SKM-1 treated with dmso at 0.1 percent for 144 hours (cell line): ENCODE measurements at regions not wholly inside any gene's neighbourhood (a gene's known extent, or its start where the extent isn't known, plus 50 kb on each side); places are given as distances from the start of the nearest gene placed in this dataset.

ENCODE experiments used
- DNase-seq: peaks from one replicate; lab custom pipeline; 2025; ENCODE audit not compliant: unreplicated experiment; lab: John Stamatoyannopoulos, UW

DNA sequence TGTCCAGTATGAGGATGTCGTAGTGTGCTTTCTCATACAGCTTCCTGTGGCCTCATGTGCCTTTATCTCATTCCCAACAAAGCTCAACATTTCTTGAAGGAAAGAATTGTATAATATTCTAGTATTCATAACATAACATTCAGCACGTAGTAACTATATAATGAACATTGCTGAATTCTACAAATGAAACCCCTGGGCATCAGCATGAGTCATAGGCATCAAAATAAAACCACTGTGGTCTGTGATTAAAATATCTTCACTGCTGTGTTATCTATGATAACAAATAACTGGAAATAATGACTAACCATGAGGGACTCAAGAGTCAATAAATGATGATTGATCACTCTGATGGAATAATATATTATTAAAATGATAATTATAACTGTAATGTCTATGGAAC lies 255.2 kb downstream of the EMP1 start:
- no peak for DNase-seq

GRCh38 chr12:13450231-13451080 lies 253.9 kb downstream of the EMP1 start:
- DNase-seq: no peak

- DNase-seq: no peak
These were observed 247.6 kb downstream of the EMP1 start for GRCh38 chr12:13444076-13444475.

DNA sequence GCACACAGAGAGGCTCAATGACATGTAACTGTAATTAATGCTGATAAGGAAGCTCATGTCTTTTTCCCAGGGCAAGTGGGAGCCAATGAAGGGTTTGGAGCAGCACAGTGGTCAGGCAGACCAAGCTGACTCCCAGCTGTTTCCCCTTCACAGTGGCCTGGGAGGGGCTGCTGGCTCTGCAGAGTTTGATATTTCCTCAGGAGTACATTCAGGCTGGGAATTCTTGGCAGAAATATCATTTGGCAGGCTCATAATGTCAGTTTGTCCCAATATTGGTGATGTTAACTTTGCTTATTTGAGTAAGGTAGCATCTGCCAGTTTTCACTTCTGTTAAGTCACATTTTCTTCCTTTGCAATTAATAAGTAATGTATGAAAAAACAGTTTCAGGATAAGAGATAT lies 247.0 kb downstream of the EMP1 start:
- DNase-seq: no peak

GRCh38 chr12:13443028-13443427 lies 246.5 kb downstream of the EMP1 start:
- no peak for DNase-seq

DNA sequence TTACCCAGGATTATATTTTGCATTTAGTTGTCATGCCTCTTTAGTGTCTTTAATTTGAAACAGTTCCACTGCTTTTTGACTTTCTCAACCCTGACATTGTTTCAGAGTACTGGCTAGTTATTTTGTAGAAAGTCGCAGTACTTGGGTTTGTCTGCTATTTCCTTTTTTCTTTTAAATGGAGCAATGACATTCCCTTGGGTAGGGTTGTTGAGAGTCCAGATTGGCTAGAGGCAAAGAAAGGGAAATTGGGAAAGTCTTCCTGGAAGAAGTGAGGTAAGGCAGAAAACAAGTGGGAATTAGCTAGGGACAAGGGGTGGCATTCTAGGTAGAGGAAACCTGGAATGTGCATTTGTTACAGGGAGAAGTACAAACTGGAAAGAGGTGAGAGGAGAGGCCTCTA lies 245.9 kb downstream of the EMP1 start:
- no peak for DNase-seq

DNA sequence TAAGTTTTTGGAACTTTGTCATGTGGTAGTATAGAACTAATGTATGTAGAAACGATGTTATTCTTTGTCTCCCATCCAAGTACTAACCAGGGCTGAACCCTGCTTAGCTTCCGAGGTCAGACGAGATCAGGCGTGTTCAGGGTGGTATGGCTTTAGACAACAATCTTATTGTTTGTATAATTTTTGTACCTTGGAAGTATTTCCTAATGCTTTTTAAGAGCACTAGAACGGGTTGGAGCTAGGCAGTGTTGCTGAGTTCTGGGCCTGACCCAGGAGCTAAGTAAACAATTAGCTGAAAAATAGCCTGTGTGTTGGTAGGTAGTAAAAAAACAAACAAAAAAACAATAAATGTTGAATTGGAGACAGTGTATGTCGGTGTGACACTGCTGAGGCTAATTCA lies 244.3 kb downstream of the EMP1 start:
- DNase-seq: no peak

GRCh38 chr12:13437541-13437940 lies 241.0 kb downstream of the EMP1 start:
- no peak for DNase-seq

GRCh38 chr12:13436696-13437391 lies 240.3 kb downstream of the EMP1 start:
- DNase-seq: no peak

GRCh38 chr12:13436182-13436581 lies 239.7 kb downstream of the EMP1 start:
- DNase-seq: no peak

- no peak for DNase-seq
These were observed 238.9 kb downstream of the EMP1 start for GRCh38 chr12:13435235-13435933.

- DNase-seq: no peak
These were observed 237.2 kb downstream of the EMP1 start for GRCh38 chr12:13433768-13434167.

DNA sequence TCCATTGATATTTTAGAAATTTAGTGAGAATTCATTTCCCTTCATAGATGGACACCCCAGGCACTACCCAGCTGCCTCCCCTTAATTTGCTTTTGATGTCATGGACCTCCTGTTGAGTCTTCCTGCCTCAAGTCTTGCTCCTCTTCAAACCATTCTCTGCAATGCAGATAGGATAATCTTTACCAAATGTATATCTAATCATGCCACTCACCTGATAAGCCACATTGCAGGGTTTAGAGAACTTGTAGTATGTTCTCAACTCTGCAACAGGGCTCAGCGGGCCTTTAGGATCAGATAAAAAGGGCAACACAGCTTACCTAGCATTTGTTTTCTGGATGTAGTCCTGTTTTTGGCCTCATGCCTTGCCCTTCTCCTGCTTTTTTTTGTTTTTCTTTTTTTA lies 234.5 kb downstream of the EMP1 start:
- DNase-seq: no peak

- DNase-seq: no peak
These were observed 232.2 kb downstream of the EMP1 start for GRCh38 chr12:13428538-13429265.

GRCh38 chr12:13425766-13426165 lies 229.2 kb downstream of the EMP1 start:
- no peak for DNase-seq

DNA sequence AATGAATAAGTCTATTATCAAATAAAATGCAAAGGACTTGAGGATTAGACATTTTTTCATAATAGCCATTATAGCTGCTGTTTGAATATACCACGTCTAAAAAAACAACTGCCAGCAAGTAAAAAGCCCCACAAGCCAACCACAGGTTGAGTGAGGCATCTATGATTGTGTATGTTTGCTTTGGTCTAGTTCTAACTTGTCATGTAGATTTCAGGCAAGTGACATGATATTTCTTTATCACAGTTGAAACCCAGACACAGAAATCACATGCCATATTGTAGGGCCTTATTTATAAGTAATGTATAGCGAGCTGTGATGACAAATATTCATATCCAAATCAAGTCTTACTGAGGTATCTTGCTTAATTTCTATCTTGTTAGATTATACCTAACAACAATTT lies 225.8 kb downstream of the EMP1 start:
- DNase-seq: no peak

DNA sequence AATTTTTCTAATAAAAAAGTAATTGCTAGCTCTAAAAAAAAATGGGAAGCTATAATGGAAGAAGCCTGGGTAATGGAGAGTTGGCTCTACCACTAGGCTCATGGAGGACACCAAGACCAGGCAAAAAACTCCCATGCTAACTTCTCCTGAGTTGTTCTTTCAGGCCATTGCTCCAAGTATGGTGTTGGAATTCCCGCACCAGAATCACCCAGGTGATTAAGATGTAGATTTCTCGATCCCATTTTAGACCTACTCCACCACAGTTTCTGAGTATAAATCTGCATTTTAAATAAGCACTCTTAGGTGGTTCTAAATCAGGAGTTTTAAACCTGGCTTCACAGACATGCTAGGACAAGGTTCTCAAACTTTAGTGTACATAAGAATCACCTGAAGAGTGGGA lies 221.0 kb downstream of the EMP1 start:
- DNase-seq: no peak

DNA sequence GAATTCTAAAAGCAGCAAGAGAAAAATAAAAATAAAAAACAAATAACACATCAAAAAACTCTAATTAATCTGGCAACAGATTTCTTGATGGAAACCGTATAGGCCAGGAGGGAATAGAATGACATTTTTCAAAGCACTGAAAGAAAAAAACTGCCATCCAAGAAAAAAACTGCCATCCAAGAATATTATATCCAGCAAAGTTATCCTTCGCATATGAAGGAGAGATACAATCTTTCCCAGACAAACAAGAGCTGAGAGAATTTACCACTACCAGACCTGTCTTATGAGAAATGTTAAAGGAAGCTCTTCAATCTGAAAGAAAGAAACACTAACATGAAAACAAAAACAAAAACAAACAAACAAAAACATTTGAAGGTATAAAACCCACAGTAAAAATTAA lies 214.8 kb downstream of the EMP1 start:
- DNase-seq: no peak

DNA sequence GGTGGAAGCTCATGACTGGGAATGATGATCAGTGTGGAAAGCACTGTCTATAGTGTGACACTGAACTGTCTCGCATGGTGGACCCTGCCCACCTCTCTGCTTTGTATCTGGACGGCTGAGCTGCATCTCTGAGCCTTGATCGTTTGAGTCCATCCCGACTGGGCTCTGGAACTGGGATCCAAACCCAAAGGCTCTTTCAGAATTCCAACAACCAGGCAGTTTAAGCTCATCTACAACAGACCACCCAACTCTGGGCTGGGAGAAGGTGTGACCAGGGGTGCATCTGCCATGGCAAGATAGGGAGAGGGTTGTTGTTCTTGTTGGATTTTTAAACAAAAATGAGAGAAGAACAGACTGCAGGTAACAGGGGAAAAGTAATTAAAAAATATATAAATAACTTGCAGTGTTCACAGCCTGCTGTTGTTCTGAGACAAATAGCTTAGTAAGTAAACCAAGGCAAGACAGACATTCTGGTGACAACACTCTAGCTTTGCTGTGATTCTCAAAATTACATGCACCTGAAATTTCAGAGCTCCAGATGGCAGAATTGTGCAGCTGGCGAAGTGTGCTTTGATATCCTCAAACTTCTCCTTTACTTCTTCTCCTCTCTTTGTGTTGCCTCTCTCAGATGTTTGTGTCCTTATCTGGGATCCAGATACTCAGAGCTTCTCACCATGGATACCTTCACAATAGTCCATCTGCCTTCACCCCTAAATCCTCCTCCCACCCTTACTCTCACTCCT lies 209.6 kb downstream of the EMP1 start:
- no peak for DNase-seq

DNA sequence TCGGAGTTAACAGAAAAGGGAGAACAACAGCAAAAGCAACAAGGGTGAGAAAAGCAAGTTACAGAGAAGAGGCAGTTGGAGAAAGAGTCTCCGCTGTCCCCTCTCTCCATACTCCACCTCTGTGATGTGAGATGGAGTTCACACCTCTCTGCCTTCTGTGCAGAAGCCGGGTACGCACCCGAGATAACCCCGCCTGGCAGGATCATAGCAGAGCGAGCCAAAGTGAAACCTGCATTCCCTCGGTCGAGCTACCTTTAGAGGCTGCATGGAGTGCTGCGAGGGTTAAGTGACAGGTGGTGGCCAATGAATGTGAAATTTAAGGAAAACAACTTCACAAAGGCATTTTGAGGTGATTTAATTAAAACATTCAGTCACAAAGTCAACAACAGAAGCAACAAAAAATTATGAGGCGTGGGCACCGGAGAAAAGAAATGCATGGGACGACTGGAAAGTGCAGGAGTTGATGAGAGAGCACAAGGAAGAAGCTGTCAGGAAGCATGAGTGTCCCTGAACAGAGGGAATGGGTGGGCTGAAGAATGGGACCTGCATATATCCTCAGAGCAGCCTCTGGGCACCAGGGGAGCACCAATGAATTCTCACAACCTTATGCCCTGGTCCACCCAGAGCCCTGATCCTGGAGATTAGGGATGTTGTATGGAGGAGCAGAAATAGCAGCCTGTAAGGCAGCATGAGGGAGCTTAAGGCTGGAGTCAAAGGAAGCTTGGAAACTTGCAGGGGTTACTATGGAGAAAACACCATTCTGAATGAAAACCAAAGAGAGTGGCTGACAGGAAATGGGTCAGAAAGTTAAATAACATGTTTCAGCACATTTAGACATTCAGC lies 208.3 kb downstream of the EMP1 start:
- DNase-seq: no peak
